Activated CD8-positive, alpha-beta memory T cell treated with anti-CD3 and anti-CD28 coated beads, Interleukin-2, amount 50 U/mL, for 1 hour (primary cell): ENCODE measurements at regions not wholly inside any gene's neighbourhood (a gene's known extent, or its start where the extent isn't known, plus 50 kb on each side); places are given as distances from the start of the nearest gene placed in this dataset.
"Not testable (repeated sequence)": the region's sequence is repeated elsewhere in the genome, so short reads cannot be mapped to it uniquely, and the experiment has no call there.

ENCODE experiments used
- DNase-seq: peaks from one replicate; pipeline ENCODE4 v3.0.0-alpha.2; 2020; ENCODE audit errors: extremely low read depth

DNA sequence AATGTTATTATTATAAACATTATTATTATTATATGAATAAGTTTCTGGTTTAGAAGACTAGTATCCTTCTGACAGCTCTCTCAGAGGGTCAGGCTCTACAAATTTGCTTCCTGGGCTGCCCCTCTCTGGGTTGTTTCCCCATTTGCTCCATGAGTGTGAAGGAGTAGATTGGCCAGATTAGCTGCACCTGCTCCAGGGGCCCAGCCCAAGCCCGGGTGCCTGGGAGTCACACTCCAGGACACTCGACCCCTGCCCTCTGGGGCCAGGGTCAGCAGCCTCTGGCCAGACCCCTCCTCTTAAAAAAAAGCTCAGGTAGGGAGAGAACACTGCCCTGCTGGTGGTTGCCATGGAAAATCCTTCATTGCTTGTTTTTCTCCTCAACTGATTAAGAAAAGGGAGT, 169.0 kb upstream of the FOXD4L5 start:
- not testable (repeated sequence) for DNase-seq

GRCh38 chr9:65449886-65450610, 165.0 kb upstream of the FOXD4L5 start:
- not testable (repeated sequence) for DNase-seq

DNA sequence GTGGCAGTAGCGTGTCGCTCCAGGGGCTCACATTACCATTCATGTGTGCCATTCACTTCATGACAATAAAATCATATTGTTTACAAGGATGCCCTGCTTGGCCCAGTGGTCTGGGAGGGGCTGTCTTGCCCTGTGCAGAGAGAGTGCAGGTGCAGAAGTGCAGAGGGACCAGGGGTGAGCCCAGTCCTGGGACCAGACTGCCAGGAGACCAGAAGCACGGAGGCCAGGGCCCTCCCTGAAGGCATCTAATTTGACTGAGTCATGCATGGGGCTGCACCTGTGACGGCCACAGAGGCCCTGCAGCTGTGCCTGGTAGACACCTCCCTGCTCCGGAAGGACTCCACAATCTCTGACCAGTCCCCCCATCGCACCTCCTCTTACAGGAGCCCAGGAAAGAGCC, 164.4 kb upstream of the FOXD4L5 start:
- no peak for DNase-seq

GRCh38 chr9:65447146-65447545, 162.1 kb upstream of the FOXD4L5 start:
- DNase-seq = not testable (repeated sequence)

DNA sequence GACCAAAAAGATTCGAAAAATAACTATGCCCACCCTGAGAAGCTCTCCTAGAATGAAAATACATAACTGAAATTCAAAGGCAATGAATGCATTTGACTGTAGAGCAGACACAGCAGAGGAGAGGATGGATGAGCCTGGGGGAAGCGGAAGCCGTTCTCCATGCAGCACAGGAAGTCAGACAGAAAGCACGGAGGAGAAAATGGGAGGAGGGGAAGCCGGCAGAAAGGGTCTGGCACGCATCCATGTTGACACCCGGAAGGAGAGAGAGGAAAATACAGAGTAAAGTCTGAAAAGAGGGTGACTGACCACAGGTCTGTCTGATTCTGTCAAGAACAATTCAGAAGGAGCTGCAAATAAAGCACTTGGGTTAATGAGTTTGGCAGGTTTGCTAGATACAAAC, 161.0 kb upstream of the FOXD4L5 start:
- not testable (repeated sequence) for DNase-seq

GRCh38 chr9:65444943-65445342, 159.9 kb upstream of the FOXD4L5 start:
- DNase-seq = no peak

- DNase-seq = not testable (repeated sequence)
Observed at GRCh38 chr9:65442116-65442515, 157.1 kb upstream of the FOXD4L5 start.

DNA sequence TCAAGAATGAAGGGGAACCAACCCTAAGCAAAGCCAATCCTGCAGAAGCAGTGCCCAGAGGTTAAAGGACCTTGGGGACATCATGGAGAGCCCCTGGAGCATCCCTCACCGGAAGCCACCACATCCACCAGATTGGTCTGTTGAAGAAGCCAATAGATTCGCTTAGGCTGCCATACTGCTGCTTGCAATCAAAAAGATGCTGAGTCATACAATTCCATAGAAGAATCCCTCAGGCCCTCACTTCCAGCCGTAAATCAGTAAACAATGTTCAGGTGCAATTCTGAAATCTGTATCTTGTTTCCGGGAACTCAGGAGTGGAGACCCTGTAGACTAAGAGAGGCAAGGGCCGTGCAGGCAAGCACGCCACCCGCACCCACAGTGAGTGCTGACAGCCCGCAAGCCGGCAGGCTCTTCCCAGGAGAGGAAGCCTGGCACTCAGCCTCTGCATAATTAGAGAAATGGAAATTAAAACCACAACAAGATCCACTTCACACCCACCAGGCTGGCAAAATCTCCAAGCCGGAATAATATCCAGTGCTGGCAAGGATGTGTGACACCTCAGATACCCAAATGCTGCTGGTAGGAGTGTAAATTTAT, 156.4 kb upstream of the FOXD4L5 start:
- DNase-seq = not testable (repeated sequence)

DNA sequence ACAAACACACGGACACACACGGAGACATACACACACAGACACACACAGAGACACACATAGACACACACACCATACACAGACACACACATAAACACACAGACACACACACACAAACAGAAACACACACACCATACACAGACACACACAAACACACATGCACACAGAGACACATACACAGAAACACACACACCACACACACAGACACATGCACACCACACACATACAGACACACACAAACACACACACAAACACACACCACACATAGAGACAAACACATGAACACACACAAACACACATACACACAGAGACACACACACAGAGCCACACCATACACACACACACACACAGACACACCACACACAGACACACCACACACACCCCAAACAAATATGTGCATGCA, 152.7 kb upstream of the FOXD4L5 start:
- DNase-seq = no peak

DNA sequence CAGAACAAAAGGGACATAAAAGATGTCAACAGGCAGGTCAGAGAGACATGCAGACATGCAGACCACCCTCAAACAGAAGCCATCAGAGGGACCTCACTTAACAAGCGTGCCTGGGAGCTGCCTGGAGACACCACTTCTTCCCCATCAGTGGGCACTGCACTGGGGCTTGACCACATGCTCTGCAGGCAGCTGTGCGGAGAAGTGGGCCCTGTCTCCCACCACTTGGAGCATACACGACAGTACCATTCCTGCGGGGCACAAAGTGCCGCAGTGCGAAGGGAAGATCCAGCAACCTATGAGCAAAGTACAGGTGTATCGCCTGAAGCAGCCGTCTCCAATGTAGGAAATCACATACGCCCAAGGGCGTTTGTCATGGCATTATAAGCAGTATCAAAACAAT, 150.5 kb upstream of the FOXD4L5 start:
- no peak for DNase-seq

GRCh38 chr9:65432722-65433323, 147.8 kb upstream of the FOXD4L5 start:
- no peak for DNase-seq

- DNase-seq = no peak
Observed at GRCh38 chr9:65432051-65432450, 147.0 kb upstream of the FOXD4L5 start.

GRCh38 chr9:65430221-65430620, 145.2 kb upstream of the FOXD4L5 start:
- DNase-seq = no peak

DNA sequence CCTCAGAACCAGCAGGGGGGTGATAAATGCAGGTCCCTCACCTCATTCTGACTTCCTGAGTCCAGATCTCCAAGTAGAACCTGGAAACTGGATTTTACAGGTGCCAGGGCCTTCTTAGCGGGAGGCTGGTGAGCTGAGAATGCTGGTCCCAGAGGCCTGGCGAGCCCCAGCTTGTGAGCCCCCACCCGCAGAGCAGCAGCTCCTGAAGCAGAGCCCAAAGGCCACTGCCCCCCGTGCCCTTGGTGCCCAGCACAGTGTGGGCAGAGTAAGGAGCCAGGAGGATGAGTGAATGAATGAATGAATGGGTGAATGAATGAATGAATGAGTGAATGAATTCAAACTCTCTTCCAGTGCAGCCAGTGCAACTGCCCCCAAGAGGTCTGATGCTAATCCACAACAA, 142.4 kb upstream of the FOXD4L5 start:
- DNase-seq = not testable (repeated sequence)

DNA sequence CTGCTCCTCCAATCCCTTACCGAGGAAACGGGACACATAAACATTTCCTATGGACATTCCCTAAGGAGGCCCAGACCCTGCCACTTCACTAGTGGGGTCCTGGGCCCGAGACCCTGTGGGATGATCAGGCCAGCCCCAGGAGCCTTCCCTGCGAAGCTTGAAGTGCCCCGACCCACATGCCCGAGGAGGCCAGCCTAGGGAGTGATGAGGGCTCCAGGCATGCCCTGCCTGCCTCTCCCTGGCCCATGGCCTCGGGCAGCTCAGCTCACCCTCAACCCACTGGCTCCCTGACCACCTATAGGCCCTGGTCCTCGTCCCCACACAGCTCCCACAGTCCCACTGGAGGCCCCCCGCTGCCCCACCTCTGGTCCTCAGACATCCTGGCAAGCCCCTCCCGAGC, 141.8 kb upstream of the FOXD4L5 start:
- not testable (repeated sequence) for DNase-seq

GRCh38 chr9:65426231-65426630, 141.2 kb upstream of the FOXD4L5 start:
- no peak for DNase-seq

GRCh38 chr9:65425183-65425582, 140.2 kb upstream of the FOXD4L5 start:
- not testable (repeated sequence) for DNase-seq

DNA sequence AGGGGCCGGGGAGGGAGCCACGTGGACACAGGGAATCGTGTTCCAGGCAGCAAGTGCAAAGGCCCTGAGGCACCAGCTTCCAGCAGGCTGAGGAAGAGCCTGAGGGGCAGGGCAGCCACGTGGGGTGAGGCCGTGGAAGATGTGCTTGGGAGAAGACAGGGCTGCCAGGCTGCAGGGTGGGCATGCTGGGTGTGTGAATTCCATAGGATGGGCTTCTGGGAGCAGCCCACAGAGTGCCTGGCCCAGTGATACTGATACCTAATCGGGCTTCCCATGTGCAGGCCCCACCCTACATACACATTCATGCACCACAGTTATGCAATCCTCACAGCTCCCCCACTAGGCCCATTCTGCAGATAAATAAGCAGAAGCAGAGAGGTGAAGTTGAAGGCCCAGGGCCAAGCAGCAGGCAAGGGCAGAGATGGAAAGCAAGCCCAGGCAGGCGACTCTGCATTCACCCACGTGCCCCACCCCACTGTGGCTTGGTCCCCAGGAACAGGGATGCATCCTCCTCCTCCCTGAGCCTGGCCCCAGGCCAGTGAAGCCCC, 139.5 kb upstream of the FOXD4L5 start:
- not testable (repeated sequence) for DNase-seq

GRCh38 chr9:65423691-65424436, 138.9 kb upstream of the FOXD4L5 start:
- not testable (repeated sequence) for DNase-seq

- DNase-seq = not testable (repeated sequence)
Observed at GRCh38 chr9:65422966-65423690, 138.1 kb upstream of the FOXD4L5 start.

- DNase-seq = not testable (repeated sequence)
Observed at GRCh38 chr9:65421486-65421885, 136.5 kb upstream of the FOXD4L5 start.
